ENCODE measurements at regions not wholly inside any gene's neighbourhood (a gene's known extent, or its start where the extent isn't known, plus 50 kb on each side); places are given as distances from the start of the nearest gene placed in this dataset.
"Not testable (repeated sequence)": the region's sequence is repeated elsewhere in the genome, so short reads cannot be mapped to it uniquely, and the experiment has no call there.

DNA sequence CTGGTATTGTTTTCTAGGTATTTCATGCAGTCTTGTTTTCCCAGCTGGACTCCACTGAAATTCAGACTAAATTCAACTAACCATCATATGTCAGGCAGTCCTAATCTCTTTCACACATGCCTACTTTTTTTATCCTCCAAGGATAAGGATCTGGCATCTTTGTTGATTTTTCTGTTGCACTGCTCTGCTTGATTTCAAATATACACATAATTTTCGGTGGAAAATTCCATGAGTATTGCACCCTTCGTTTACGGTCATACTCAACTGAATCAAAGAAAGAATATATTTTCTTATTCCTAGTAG, 64.8 kb upstream of the UNC93A start:
- TF ChIP-seq, protein P1, sequence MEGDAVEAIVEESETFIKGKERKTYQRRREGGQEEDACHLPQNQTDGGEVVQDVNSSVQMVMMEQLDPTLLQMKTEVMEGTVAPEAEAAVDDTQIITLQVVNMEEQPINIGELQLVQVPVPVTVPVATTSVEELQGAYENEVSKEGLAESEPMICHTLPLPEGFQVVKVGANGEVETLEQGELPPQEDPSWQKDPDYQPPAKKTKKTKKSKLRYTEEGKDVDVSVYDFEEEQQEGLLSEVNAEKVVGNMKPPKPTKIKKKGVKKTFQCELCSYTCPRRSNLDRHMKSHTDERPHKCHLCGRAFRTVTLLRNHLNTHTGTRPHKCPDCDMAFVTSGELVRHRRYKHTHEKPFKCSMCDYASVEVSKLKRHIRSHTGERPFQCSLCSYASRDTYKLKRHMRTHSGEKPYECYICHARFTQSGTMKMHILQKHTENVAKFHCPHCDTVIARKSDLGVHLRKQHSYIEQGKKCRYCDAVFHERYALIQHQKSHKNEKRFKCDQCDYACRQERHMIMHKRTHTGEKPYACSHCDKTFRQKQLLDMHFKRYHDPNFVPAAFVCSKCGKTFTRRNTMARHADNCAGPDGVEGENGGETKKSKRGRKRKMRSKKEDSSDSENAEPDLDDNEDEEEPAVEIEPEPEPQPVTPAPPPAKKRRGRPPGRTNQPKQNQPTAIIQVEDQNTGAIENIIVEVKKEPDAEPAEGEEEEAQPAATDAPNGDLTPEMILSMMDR (IDR thresholded peaks at IDR 0.05; ENCODE audit: low read length, missing control alignments) = no peak
- no peak for DNase-seq (ENCODE audit: low read depth)
- no peak overlapping the region for H3K4me3 ChIP-seq (replicated peaks; ENCODE audit: low read depth, low read length)

DNA sequence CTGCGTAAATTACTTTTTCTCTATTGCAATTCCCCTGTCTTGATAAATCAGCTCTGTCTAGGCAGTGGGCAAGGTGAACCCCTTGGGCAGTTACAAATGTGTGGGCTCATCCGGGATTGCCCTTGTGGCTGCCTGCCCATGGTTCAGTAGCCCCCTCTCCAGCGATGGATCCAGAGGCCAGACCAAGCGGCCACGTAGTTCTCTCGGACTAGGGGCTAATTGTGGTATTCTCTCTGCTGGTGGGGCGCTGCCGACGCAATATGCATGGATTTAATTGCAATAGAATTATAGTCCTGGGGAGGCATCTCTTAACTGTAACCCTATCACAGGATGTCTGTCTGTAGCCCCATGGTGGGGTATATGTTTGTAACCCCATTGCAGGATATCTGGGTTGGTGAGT, 64.3 kb upstream of the UNC93A start:
- H3K4me3 ChIP-seq (replicated peaks; ENCODE audit: low read depth, low read length) = no peak overlapping the region
- TF ChIP-seq, protein P1 (IDR thresholded peaks at IDR 0.05; ENCODE audit: low read length, missing control alignments) = no peak
- DNase-seq (ENCODE audit: low read depth) = no peak

DNA sequence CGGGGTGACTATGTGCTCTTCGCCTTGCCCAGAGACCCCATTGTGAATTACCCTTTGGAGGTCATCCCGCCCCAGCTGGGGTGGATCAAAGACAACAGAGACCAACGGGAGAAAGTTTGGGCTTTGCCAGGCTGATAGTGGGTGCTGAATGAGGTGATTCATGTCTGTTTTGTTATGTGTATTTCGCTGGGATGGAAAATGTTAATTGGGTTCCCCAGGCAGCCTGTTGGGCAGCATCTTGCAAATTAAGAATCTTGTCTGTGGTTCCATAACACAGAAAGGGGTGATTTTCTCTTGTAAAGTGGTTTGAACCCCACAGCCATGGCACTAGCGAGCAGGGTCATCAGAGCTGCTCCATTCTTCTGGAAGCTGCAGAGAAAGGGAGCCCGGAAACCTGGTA, 63.1 kb upstream of the UNC93A start:
- DNase-seq (ENCODE audit: low read depth) = no peak
- TF ChIP-seq, protein P1 (IDR thresholded peaks at IDR 0.05; ENCODE audit: low read length, missing control alignments) = no peak

DNA sequence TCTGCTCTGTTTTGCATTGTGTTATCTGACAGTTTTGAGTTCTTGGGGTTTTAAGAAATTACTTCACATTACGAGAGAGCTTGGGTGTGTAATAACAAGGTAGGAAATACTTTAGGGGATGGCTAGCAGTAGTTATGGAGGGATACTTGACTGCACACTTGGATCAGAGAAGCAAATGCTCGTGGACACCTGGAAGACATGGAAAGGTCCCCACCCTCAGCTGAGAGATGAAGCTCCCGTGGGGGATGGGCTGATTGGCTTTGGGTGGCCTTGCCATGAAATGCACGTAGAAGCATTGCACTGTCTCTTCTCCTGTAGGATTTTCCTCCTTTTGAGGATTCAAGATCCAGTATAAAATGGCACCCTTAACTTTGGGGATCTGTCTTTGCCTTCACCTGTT, 61.5 kb upstream of the UNC93A start:
- no peak for DNase-seq (ENCODE audit: low read depth)
- no peak overlapping the region for H3K4me3 ChIP-seq (replicated peaks; ENCODE audit: low read depth, low read length)
- TF ChIP-seq, protein P1 (IDR thresholded peaks at IDR 0.05; ENCODE audit: low read length, missing control alignments) = no peak

More for the DNA sequence above, 63.1 kb upstream of the UNC93A start:
- H3K4me3 ChIP-seq (replicated peaks; ENCODE audit: low read depth, low read length) = no peak overlapping the region

DNA sequence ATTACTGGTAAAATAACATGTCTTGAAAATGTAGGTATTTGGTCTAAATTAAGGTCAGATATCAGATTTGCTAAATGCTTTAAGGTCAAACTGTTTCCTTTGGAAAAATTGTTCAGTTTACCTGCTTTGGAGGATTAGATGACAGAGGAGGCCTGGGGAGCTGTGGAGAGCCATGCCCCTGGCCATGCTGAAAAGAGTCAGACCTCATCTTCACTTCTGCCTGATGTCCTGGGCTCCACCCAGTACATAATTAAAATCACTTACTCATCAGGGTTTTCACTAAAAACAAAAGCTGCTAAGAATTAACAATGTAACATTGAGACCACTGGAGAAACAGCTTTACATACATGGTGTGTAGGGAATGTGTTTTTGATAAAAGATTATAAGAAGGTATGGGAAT, 60.8 kb upstream of the UNC93A start:
- TF ChIP-seq, protein P1 (IDR thresholded peaks at IDR 0.05; ENCODE audit: low read length, missing control alignments) = no peak
- H3K4me3 ChIP-seq (replicated peaks; ENCODE audit: low read depth, low read length) = no peak overlapping the region
- no peak for DNase-seq (ENCODE audit: low read depth)

DNA sequence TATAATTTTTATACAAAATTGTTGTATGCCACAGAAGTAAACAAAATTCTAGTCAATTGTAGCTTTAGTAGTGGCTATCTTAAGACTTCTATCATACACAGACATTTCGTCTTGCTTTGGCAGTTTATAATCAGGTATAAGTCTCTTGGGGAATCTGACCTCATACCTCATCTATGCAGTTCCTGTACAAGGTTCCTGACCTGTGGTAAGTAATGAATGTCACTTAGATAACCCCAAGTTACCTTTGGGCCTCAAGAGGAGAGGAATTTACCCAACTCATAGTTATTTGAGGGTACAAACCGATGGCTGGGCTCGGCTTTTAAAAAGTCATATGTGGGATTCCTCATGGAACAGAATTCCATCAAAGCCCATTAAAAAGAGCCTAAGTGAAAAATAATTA, 58.8 kb upstream of the UNC93A start:
- H3K4me3 ChIP-seq (replicated peaks; ENCODE audit: low read depth, low read length) = no peak overlapping the region
- DNase-seq (ENCODE audit: low read depth) = no peak

DNA sequence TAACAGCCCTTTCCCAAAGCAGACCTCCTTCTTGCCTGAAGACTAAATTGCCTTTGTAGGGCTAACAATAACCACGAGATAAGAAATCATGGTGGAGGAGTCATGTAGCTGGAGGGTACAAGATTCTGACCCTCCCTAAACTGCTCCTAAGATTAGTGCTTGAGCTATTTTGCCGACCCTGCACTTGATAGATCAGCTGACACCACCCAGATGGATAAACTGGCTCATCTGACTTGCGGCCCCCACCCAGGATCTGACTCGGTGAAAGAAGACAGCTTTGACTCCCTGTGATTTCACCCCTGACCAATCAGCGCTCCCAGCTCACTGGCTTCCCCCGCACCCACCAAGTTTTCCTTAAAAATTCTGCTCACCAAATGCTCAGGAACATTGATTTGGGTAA, 57.6 kb upstream of the UNC93A start:
- DNase-seq (ENCODE audit: low read depth) = no peak
- no peak overlapping the region for H3K4me3 ChIP-seq (replicated peaks; ENCODE audit: low read depth, low read length)
- TF ChIP-seq, protein P1 (IDR thresholded peaks at IDR 0.05; ENCODE audit: low read length, missing control alignments) = no peak

More for the DNA sequence above, 58.8 kb upstream of the UNC93A start:
- TF ChIP-seq, protein P1 (IDR thresholded peaks at IDR 0.05; ENCODE audit: low read length, missing control alignments) = no peak

DNA sequence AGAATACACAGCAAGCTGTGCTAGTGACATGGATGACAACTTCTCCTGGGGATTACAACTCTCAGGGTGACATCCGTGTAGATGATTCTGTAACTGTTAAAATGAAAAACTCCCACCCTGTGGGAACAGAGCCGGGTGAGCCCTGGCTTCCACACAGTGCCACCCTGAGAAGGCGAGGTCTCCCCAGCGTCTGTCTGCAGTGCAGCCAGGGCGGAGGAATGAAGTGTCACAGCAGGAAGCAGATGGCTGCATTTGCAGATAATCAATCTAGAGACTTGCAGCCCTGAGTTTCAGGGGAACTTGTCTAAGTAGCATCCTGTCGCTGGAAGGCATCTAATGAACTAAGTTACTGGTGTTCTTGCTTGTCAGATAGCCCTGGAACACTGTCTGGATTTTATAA, 56.5 kb upstream of the UNC93A start:
- not testable (repeated sequence) for H3K4me3 ChIP-seq (replicated peaks; ENCODE audit: low read depth, low read length)

More for the DNA sequence above, 56.5 kb upstream of the UNC93A start:
- not testable (repeated sequence) for DNase-seq (ENCODE audit: low read depth)

Data from fibroblast of pulmonary artery (primary cell).